ENCODE measurements at regions not wholly inside any gene's neighbourhood (a gene's known extent, or its start where the extent isn't known, plus 50 kb on each side); places are given as distances from the start of the nearest gene placed in this dataset.

- H3K4me3 ChIP-seq (ENCODE audit: low read depth, low read length) = no peak overlapping the region
- no peaks in the 10 kb centered on the region for H3K36me3 ChIP-seq (ENCODE audit: control insufficient read depth, insufficient read depth, low read length)
- DNase-seq (ENCODE audit: low read depth) = no peak
- H3K27me3 ChIP-seq (ENCODE audit: control insufficient read depth, insufficient read depth, low read length) = no peaks in the 10 kb centered on the region
- TF ChIP-seq, protein P1, sequence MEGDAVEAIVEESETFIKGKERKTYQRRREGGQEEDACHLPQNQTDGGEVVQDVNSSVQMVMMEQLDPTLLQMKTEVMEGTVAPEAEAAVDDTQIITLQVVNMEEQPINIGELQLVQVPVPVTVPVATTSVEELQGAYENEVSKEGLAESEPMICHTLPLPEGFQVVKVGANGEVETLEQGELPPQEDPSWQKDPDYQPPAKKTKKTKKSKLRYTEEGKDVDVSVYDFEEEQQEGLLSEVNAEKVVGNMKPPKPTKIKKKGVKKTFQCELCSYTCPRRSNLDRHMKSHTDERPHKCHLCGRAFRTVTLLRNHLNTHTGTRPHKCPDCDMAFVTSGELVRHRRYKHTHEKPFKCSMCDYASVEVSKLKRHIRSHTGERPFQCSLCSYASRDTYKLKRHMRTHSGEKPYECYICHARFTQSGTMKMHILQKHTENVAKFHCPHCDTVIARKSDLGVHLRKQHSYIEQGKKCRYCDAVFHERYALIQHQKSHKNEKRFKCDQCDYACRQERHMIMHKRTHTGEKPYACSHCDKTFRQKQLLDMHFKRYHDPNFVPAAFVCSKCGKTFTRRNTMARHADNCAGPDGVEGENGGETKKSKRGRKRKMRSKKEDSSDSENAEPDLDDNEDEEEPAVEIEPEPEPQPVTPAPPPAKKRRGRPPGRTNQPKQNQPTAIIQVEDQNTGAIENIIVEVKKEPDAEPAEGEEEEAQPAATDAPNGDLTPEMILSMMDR (IDR thresholded peaks at IDR 0.05; ENCODE audit: insufficient read depth, low read length, poor library complexity, severe bottlenecking) = no peak
Measured at GRCh38 chr7:145147865-145148264, 312.0 kb upstream of the TPK1 start.

GRCh38 chr7:145143685-145144084 is 307.8 kb upstream of the TPK1 start:
- TF ChIP-seq, protein P1 (IDR thresholded peaks at IDR 0.05; ENCODE audit: insufficient read depth, low read length, poor library complexity, severe bottlenecking) = no peak
- no peak overlapping the region for H3K4me3 ChIP-seq (ENCODE audit: low read depth, low read length)
- no peak for DNase-seq (ENCODE audit: low read depth)

GRCh38 chr7:145134377-145134776 is 298.5 kb upstream of the TPK1 start:
- Histone ChIP-seq H3K27me3 (ENCODE audit: control insufficient read depth, insufficient read depth, low read length) (no peaks in the 10 kb centered on the region), H3K36me3 (ENCODE audit: control insufficient read depth, insufficient read depth, low read length) (no peaks in the 10 kb centered on the region), H3K4me3 (ENCODE audit: low read depth, low read length) (no peak overlapping the region)
- no peak for DNase-seq (ENCODE audit: low read depth)
- TF ChIP-seq, protein P1 (IDR thresholded peaks at IDR 0.05; ENCODE audit: insufficient read depth, low read length, poor library complexity, severe bottlenecking) = no peak

More at GRCh38 chr7:145143685-145144084, 307.8 kb upstream of the TPK1 start:
- H3K27me3 ChIP-seq (ENCODE audit: control insufficient read depth, insufficient read depth, low read length) = no peaks in the 10 kb centered on the region
- no peaks in the 10 kb centered on the region for H3K36me3 ChIP-seq (ENCODE audit: control insufficient read depth, insufficient read depth, low read length)

GRCh38 chr7:145123502-145123901 is 287.6 kb upstream of the TPK1 start:
- TF ChIP-seq, protein P1 (IDR thresholded peaks at IDR 0.05; ENCODE audit: insufficient read depth, low read length, poor library complexity, severe bottlenecking) = no peak
- Histone ChIP-seq H3K4me3 (ENCODE audit: low read depth, low read length) (no peak overlapping the region), H3K36me3 (ENCODE audit: control insufficient read depth, insufficient read depth, low read length) (no peaks in the 10 kb centered on the region), H3K27me3 (ENCODE audit: control insufficient read depth, insufficient read depth, low read length) (no peaks in the 10 kb centered on the region)
- DNase-seq (ENCODE audit: low read depth) = no peak

DNA sequence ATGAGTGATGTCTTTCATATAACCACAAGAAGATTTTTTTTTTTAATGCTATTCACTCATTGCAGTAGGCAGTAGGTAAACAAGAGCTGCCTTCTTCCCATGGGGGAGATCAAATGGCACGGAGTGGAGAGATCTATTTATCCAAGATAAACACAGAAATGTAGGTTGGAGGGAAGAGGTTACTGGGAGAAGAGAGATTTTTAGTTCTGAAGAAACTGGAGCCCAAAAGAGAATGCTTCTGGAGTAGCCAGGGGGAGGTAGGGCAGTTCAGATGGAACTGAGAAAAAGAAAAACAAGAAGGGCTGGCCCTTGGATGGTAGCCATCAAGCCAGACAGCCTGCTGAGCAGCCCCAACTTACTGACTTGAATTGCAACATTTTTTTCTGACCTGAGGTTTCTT is 270.1 kb upstream of the TPK1 start:
- H3K4me3 ChIP-seq (ENCODE audit: low read depth, low read length) = no peak overlapping the region
- no peaks in the 10 kb centered on the region for H3K27me3 ChIP-seq (ENCODE audit: control insufficient read depth, insufficient read depth, low read length)
- TF ChIP-seq, protein P1 (IDR thresholded peaks at IDR 0.05; ENCODE audit: insufficient read depth, low read length, poor library complexity, severe bottlenecking) = no peak
- no peaks in the 10 kb centered on the region for H3K36me3 ChIP-seq (ENCODE audit: control insufficient read depth, insufficient read depth, low read length)
- no peak for DNase-seq (ENCODE audit: low read depth)

- Histone ChIP-seq H3K4me3 (ENCODE audit: low read depth, low read length) (no peak overlapping the region), H3K36me3 (ENCODE audit: control insufficient read depth, insufficient read depth, low read length) (no peaks in the 10 kb centered on the region), H3K27me3 (ENCODE audit: control insufficient read depth, insufficient read depth, low read length) (no peaks in the 10 kb centered on the region)
- TF ChIP-seq, protein P1 (IDR thresholded peaks at IDR 0.05; ENCODE audit: insufficient read depth, low read length, poor library complexity, severe bottlenecking) = no peak
- DNase-seq (ENCODE audit: low read depth) = no peak
Measured at GRCh38 chr7:145105561-145105960, 269.7 kb upstream of the TPK1 start.
